Spleen (tissue), 7 donors: ENCODE measurements at regions not wholly inside any gene's neighbourhood (a gene's known extent, or its start where the extent isn't known, plus 50 kb on each side); places are given as distances from the start of the nearest gene placed in this dataset.

ENCODE experiments used
- CTCF ChIP-seq, 11 experiments: fragments of 200-600 bp in 7 of 11; fragments of 450-650 bp in 4 of 11; sonication (generic) in 4 of 11; IDR thresholded peaks in 8 of 11; conservative IDR thresholded peaks in 3 of 11; 1 replicate in 7 of 11; 2 replicates in 4 of 11; pipeline versions ENCODE4 v1.4.0 to v1.8.0; 2016 to 2021; ENCODE audit warnings: antibody characterized with exemption in 11 of 11, inconsistent platforms in 4 of 11, mild to moderate bottlenecking in 1 of 11
- POLR2A ChIP-seq, 3 donors: fragments of 450-650 bp; IDR thresholded peaks; one replicate each; pipeline ENCODE4 v1.5.1; 2017; ENCODE audit warnings: antibody characterized with exemption in 3 of 3, mild to moderate bottlenecking in 1 of 3
- POLR2AphosphoS5 ChIP-seq, 3 donors: sonication (generic); formaldehyde crosslinking; IDR thresholded peaks; one replicate each; pipeline ENCODE4 v1.5.1; 2017; ENCODE audit warnings: antibody characterized with exemption in 3 of 3
- donor health status: DM: no; HTN: no; CAD: no; lungs with moderate emphysema.
- donor health status: DM: no; HTN: no; CAD: no.
- donor health status: DM: no; HTN: no; CAD: no.

- TF ChIP-seq CTCF (IDR thresholded peaks at IDR 0.05 in 8 of 11, conservative IDR thresholded peaks at IDR 0.05 in 3 of 11) (no peak), POLR2AphosphoS5 (IDR thresholded peaks at IDR 0.05) (no peak), POLR2A (IDR thresholded peaks at IDR 0.05) (no peak)
Observed at GRCh38 chr9:80375477-80375876, 803.7 kb downstream of the TLE4 start.
